Stimulated activated naive CD8-positive, alpha-beta T cell treated with anti-CD3 and anti-CD28 coated beads, Interleukin-15, Interleukin-2, amounts not matched to agents 100 ng/mL and 50 ng/mL, for 24 hours (primary cell): ENCODE measurements at regions not wholly inside any gene's neighbourhood (a gene's known extent, or its start where the extent isn't known, plus 50 kb on each side); places are given as distances from the start of the nearest gene placed in this dataset.

Experiments
- H3K27ac Mint-ChIP-seq: one replicate; pipeline ENCODE4 v1.8.0; 2021; ENCODE audit warnings: mild to moderate bottlenecking, mixed read lengths
- H3K27me3 Mint-ChIP-seq: one replicate; pipeline ENCODE4 v1.8.0; 2021; ENCODE audit warnings: mixed read lengths
- H3K36me3 Mint-ChIP-seq: one replicate; pipeline ENCODE4 v1.8.0; 2021; ENCODE audit warnings: low read depth, mixed read lengths
- H3K4me1 Mint-ChIP-seq: one replicate; pipeline ENCODE4 v1.8.0; 2021; ENCODE audit warnings: low read depth, mixed read lengths
- H3K4me3 Mint-ChIP-seq: one replicate; pipeline ENCODE4 v1.8.0; 2021; ENCODE audit warnings: mild to moderate bottlenecking, mixed read lengths
- H3K9me3 Mint-ChIP-seq: one replicate; pipeline ENCODE4 v1.8.0; 2021; ENCODE audit warnings: mixed read lengths

- H3K4me3 Mint-ChIP-seq = no peak overlapping the region
- H3K27ac Mint-ChIP-seq = no peak overlapping the region
- no peaks in the 10 kb centered on the region for H3K4me1 Mint-ChIP-seq
- no peaks in the 10 kb centered on the region for H3K27me3 Mint-ChIP-seq
- peaks cover 1% of the 10 kb centered on the region for H3K9me3 Mint-ChIP-seq
- H3K36me3 Mint-ChIP-seq = no peaks in the 10 kb centered on the region
These were observed 331.8 kb downstream of the KCNJ3 start for GRCh38 chr2:155030296-155030695.

GRCh38 chr2:155026651-155027174 is 328.2 kb downstream of the KCNJ3 start:
- Mint-ChIP-seq H3K4me3 (no peak overlapping the region), H3K27ac (no peak overlapping the region), H3K9me3 (no peaks in the 10 kb centered on the region), H3K4me1 (no peaks in the 10 kb centered on the region), H3K27me3 (no peaks in the 10 kb centered on the region), H3K36me3 (no peaks in the 10 kb centered on the region)

DNA sequence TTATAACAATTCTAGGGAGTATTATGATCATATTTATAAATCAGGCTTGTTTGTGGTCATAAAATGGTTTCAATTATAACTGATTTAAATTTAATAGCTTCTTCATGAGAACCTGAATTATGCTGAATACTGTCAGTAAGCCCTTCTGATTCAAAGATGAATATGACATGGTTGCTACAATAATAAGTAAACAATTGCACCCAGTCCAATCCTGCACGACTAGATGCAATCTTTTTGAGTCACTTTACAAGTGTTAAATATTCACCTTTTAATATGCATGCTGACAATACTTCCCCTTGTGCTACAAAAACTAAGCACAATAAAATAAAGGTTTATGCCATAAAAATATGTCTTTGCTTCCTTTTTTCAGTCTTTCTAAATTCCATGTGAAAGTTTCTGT is 325.2 kb downstream of the KCNJ3 start:
- Mint-ChIP-seq H3K4me1 (no peaks in the 10 kb centered on the region), H3K36me3 (no peaks in the 10 kb centered on the region), H3K9me3 (no peaks in the 10 kb centered on the region)

DNA sequence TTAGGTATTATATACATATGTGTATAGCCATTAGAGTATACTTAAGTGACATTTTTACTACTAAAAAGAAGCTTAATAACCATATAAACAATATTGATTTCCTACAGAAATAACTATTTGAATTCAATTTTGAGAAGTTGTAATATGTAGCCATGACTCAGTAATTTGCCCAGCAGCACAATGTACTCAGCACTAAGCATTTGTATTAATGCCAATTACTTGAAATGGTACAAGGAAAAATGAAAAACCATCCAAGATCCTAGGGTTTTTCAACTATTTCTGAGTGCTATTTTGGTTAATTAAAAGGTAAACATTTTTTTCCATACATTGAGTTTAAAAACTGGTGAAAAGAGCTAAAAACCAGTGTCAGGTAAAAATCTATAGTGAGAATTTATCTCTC is 324.0 kb downstream of the KCNJ3 start:
- Mint-ChIP-seq H3K27ac (no peak overlapping the region), H3K4me1 (no peaks in the 10 kb centered on the region), H3K4me3 (no peak overlapping the region), H3K36me3 (no peaks in the 10 kb centered on the region), H3K27me3 (no peaks in the 10 kb centered on the region), H3K9me3 (no peaks in the 10 kb centered on the region)

More for the DNA sequence above, 325.2 kb downstream of the KCNJ3 start:
- Mint-ChIP-seq H3K27ac (no peak overlapping the region), H3K4me3 (no peak overlapping the region), H3K27me3 (no peaks in the 10 kb centered on the region)

GRCh38 chr2:155021618-155022017 is 323.1 kb downstream of the KCNJ3 start:
- H3K27me3 Mint-ChIP-seq = no peaks in the 10 kb centered on the region
- H3K9me3 Mint-ChIP-seq = no peaks in the 10 kb centered on the region
- no peaks in the 10 kb centered on the region for H3K36me3 Mint-ChIP-seq
- H3K4me1 Mint-ChIP-seq = no peaks in the 10 kb centered on the region
- H3K4me3 Mint-ChIP-seq = no peak overlapping the region
- no peak overlapping the region for H3K27ac Mint-ChIP-seq

- H3K4me1 Mint-ChIP-seq = no peaks in the 10 kb centered on the region
- no peaks in the 10 kb centered on the region for H3K27me3 Mint-ChIP-seq
- no peak overlapping the region for H3K4me3 Mint-ChIP-seq
- no peak overlapping the region for H3K27ac Mint-ChIP-seq
- H3K9me3 Mint-ChIP-seq = no peaks in the 10 kb centered on the region
- no peaks in the 10 kb centered on the region for H3K36me3 Mint-ChIP-seq
These were observed 321.8 kb downstream of the KCNJ3 start for GRCh38 chr2:155020246-155020645.

DNA sequence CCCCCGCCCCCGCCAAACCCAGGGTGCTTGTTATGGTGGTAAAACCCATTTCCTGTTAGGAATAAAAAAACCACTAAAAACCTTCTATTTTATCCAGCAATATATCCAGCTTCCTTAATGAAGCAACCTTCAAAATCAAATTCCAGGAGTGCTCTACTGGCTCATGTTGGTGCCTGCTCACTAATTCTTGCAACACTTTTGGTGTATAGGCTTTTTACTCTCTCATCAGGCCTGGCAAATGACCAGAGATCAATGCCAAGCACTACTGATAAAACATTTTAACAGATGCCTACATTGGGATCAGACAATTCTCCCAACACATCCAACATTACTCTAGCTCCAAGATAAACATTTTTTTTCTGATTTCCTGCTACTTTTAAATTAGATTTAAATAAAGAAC is 312.4 kb downstream of the KCNJ3 start:
- Mint-ChIP-seq H3K36me3 (no peaks in the 10 kb centered on the region), H3K9me3 (peaks cover 14% of the 10 kb centered on the region), H3K4me1 (no peaks in the 10 kb centered on the region), H3K27ac (no peak overlapping the region), H3K4me3 (no peak overlapping the region), H3K27me3 (no peaks in the 10 kb centered on the region)

DNA sequence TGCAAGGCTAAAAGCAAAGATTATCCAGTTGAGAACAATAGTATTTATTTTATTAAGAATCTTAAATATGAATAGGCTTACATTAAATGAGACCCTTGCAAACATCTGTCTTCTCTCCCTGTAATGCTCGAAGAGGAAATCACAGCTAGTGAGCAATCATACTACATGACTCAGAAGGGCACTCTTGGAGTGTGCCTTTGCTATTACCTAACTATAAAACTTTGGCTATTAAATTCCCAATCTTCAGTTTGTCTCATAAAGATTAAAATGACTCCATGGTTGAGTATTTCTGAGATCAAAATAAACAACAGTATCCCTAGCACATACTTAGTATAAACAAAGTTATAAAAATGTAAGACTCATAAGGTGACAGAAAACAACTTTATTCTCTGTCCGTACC is 296.9 kb downstream of the KCNJ3 start:
- H3K4me3 Mint-ChIP-seq = no peak overlapping the region
- no peaks in the 10 kb centered on the region for H3K9me3 Mint-ChIP-seq
- H3K36me3 Mint-ChIP-seq = no peaks in the 10 kb centered on the region
- H3K27ac Mint-ChIP-seq = no peak overlapping the region
- no peaks in the 10 kb centered on the region for H3K4me1 Mint-ChIP-seq
- no peaks in the 10 kb centered on the region for H3K27me3 Mint-ChIP-seq

GRCh38 chr2:154992826-154993225 is 294.3 kb downstream of the KCNJ3 start:
- peaks cover 3% of the 10 kb centered on the region for H3K9me3 Mint-ChIP-seq
- H3K27ac Mint-ChIP-seq = no peak overlapping the region
- no peak overlapping the region for H3K4me3 Mint-ChIP-seq
- H3K36me3 Mint-ChIP-seq = no peaks in the 10 kb centered on the region
- H3K4me1 Mint-ChIP-seq = no peaks in the 10 kb centered on the region
- no peaks in the 10 kb centered on the region for H3K27me3 Mint-ChIP-seq

GRCh38 chr2:154978710-154979109 is 280.2 kb downstream of the KCNJ3 start:
- no peaks in the 10 kb centered on the region for H3K27me3 Mint-ChIP-seq
- H3K27ac Mint-ChIP-seq = no peak overlapping the region
- no peak overlapping the region for H3K4me3 Mint-ChIP-seq
- no peaks in the 10 kb centered on the region for H3K36me3 Mint-ChIP-seq
- H3K4me1 Mint-ChIP-seq = no peaks in the 10 kb centered on the region
- peaks cover 3% of the 10 kb centered on the region for H3K9me3 Mint-ChIP-seq

DNA sequence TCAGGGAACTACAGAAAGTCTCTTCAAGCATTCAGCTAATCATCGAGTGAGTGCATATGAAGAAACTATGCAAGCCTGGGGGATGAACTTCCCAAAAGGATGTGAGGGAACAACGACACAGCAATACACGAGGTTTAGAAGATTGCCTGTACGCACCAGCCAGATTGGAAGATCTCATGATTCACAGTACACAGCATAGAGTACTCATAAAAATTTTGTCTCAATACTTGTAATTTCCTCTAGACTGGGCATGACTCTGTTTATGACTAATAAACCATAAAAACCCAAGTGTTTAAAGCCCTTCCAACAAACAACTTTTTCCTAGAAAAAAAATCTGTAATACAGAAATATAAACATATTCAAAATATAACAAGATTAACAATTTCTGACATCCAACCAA is 279.7 kb downstream of the KCNJ3 start:
- no peak overlapping the region for H3K27ac Mint-ChIP-seq
- no peak overlapping the region for H3K4me3 Mint-ChIP-seq

DNA sequence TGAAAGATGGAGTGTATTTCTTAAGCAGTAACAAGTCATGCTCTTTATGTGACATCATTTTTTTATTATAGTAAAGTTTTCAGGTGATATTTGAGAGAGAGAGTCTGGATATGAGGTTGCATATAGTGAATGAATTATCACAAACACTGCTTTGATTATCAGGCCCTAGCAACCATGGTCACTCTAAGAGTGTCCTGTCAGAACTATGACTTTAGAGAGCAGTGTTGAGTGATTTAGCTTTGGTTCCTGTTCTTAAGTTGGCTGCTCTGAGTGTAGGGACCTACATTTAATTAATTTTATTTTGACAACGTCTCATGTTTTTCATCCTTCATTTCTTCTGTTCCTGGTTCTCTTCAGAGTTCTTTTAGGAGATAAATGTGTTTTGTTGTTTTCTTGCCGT is 275.5 kb downstream of the KCNJ3 start:
- no peaks in the 10 kb centered on the region for H3K4me1 Mint-ChIP-seq
- H3K4me3 Mint-ChIP-seq = no peak overlapping the region

More for the DNA sequence above, 279.7 kb downstream of the KCNJ3 start:
- Mint-ChIP-seq H3K27me3 (no peaks in the 10 kb centered on the region), H3K4me1 (no peaks in the 10 kb centered on the region), H3K9me3 (peaks cover 3% of the 10 kb centered on the region), H3K36me3 (no peaks in the 10 kb centered on the region)

DNA sequence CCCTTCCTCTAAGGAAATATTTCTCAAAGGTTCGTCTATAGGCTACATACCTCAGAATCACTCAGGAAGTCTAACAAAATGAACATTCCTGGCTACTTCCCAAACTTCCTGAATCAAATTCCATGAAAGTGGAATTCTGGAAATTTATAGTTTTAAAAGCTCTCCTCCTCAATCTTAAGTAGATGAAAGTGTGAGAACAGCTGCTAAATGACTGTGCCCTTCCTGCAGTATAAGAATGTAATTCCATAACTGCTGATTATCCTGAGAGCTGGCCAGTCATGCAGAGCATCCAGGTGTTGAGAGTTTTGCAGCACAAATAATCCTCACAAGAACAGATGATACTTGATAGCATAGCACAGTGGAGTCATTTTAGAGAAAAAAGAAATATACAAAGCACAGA is 265.0 kb downstream of the KCNJ3 start:
- no peak overlapping the region for H3K27ac Mint-ChIP-seq
- no peak overlapping the region for H3K4me3 Mint-ChIP-seq
- H3K9me3 Mint-ChIP-seq = no peaks in the 10 kb centered on the region
- no peaks in the 10 kb centered on the region for H3K36me3 Mint-ChIP-seq
- no peaks in the 10 kb centered on the region for H3K4me1 Mint-ChIP-seq
- H3K27me3 Mint-ChIP-seq = no peaks in the 10 kb centered on the region

More for the DNA sequence above, 275.5 kb downstream of the KCNJ3 start:
- Mint-ChIP-seq H3K36me3 (no peaks in the 10 kb centered on the region), H3K27ac (no peak overlapping the region), H3K27me3 (no peaks in the 10 kb centered on the region), H3K9me3 (no peaks in the 10 kb centered on the region)

DNA sequence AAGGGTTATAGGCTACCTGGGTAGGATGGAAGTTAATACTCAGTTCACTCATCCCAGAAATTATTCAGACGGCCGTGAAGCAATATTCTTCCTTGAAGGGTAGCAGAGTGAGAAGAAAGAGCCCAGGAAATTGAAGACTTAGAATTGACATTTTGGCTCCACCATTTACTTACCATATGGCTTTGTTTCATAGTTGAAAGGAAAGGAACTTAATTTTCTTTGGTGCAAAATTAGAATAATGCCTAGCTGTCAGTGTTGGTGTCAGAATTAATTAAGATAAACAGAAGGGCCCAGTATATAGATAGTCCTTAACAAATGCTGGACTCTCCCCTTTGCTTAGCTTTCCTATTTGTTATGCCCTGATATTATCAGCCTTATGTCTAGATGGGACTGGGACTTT is 263.2 kb downstream of the KCNJ3 start:
- no peak overlapping the region for H3K27ac Mint-ChIP-seq
- no peaks in the 10 kb centered on the region for H3K36me3 Mint-ChIP-seq
- H3K4me3 Mint-ChIP-seq = no peak overlapping the region
- H3K4me1 Mint-ChIP-seq = no peaks in the 10 kb centered on the region
- H3K9me3 Mint-ChIP-seq = no peaks in the 10 kb centered on the region
- H3K27me3 Mint-ChIP-seq = no peaks in the 10 kb centered on the region

GRCh38 chr2:154960802-154961583 is 262.5 kb downstream of the KCNJ3 start:
- Mint-ChIP-seq H3K27me3 (no peaks in the 10 kb centered on the region), H3K9me3 (no peaks in the 10 kb centered on the region), H3K4me3 (no peak overlapping the region), H3K27ac (no peak overlapping the region), H3K4me1 (no peaks in the 10 kb centered on the region), H3K36me3 (no peaks in the 10 kb centered on the region)
